OCI-LY7 (cell line): ENCODE measurements at regions not wholly inside any gene's neighbourhood (a gene's known extent, or its start where the extent isn't known, plus 50 kb on each side); places are given as distances from the start of the nearest gene placed in this dataset.

Experiments used
- EZH2phosphoT487 ChIP-seq: fragments of 200-600 bp; sonication (generic); IDR thresholded peaks from 2 replicates; pipeline ENCODE4 v1.6.1; 2018; ENCODE audit warnings: low read depth, borderline replicate concordance, mild to moderate bottlenecking, mixed run types, antibody characterized with exemption, low read length, moderate library complexity, mixed read lengths
- TF ChIP-seq, protein P1 (sequence below): fragments of 200-600 bp; sonication (generic); conservative IDR thresholded peaks from 2 replicates; pipeline ENCODE4 v1.5.1; 2014; ENCODE audit warnings: mild to moderate bottlenecking, antibody characterized with exemption, low read length, moderate library complexity, mixed read lengths

DNA sequence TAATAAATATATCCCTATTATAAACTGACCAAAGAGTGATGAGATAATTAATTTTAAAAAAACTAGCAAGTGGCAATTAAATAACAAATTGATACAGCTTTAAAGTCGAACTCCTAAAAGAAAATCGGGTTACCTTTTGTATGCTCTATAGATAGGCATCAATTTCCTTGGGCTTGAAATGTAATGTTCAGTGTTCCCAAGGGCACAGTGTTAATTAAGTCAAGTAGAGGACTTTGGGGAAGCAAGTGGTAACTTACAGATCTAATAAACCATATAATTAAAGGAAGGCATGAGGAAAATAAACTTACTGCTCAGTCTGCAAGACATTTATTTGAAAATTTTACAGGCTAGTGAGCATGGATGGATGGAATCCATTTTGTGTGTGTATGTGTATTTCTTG is 220.9 kb downstream of the FSCB start:
- TF ChIP-seq EZH2phosphoT487, result no peak
- TF ChIP-seq, protein P1, sequence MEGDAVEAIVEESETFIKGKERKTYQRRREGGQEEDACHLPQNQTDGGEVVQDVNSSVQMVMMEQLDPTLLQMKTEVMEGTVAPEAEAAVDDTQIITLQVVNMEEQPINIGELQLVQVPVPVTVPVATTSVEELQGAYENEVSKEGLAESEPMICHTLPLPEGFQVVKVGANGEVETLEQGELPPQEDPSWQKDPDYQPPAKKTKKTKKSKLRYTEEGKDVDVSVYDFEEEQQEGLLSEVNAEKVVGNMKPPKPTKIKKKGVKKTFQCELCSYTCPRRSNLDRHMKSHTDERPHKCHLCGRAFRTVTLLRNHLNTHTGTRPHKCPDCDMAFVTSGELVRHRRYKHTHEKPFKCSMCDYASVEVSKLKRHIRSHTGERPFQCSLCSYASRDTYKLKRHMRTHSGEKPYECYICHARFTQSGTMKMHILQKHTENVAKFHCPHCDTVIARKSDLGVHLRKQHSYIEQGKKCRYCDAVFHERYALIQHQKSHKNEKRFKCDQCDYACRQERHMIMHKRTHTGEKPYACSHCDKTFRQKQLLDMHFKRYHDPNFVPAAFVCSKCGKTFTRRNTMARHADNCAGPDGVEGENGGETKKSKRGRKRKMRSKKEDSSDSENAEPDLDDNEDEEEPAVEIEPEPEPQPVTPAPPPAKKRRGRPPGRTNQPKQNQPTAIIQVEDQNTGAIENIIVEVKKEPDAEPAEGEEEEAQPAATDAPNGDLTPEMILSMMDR, result no peak
